ENCODE measurements at regions not wholly inside any gene's neighbourhood (a gene's known extent, or its start where the extent isn't known, plus 50 kb on each side); places are given as distances from the start of the nearest gene placed in this dataset.

- DNase-seq (ENCODE audit: low read depth) = no peak
These were observed 1908.1 kb upstream of the SEL1L start for GRCh38 chr14:83441801-83442200.

GRCh38 chr14:83455561-83455960, 1921.9 kb upstream of the SEL1L start:
- no peak for DNase-seq (ENCODE audit: low read depth)

- no peak for DNase-seq (ENCODE audit: low read depth)
These were observed 1927.9 kb upstream of the SEL1L start for GRCh38 chr14:83461521-83461920.

DNA sequence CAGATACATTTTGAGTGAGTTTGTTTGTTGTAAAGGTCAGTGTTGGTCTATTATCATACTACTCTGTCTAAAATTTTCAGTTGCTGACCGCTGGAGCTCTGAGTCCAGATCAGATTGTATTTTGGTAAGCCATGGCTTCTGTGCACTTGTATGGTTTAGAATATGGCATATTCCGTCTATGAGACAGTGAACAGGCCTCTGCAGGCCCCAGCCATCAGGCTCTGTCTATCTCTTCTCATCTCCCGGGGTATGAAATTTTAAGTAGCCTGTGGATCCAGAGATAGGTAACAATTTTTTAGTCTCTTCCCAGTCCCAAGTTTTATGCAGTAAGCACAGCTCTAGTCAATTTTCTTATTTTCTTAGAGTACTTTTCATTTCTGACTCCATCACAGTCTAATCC, 1929.1 kb upstream of the SEL1L start:
- DNase-seq (ENCODE audit: low read depth) = no peak

- DNase-seq (ENCODE audit: low read depth) = no peak
These were observed 1929.9 kb upstream of the SEL1L start for GRCh38 chr14:83463500-83464098.

DNA sequence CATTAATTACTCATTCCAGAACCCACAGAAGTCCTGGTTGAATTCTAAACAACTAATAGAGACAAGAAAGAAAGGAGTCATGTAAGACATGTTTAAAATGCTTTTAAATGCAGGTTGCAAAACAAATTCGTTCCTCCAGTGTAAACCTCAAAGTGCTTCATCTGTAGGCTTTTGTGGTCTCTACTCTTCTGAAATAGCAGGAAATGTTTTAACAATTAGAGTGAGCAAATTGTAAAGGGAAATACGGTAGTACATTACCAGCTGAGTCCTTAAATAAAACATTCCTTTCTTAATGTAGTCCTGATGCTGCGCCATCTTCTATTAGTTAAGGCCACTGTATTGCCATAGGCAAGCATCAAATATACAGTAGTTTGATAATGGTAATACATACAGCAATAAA, 1934.2 kb upstream of the SEL1L start:
- no peak for DNase-seq (ENCODE audit: low read depth)

- DNase-seq (ENCODE audit: low read depth) = no peak
These were observed 1936.8 kb upstream of the SEL1L start for GRCh38 chr14:83470466-83470865.

- DNase-seq (ENCODE audit: low read depth) = no peak
These were observed 1937.5 kb upstream of the SEL1L start for GRCh38 chr14:83470959-83471695.

GRCh38 chr14:83473416-83474235, 1940.0 kb upstream of the SEL1L start:
- DNase-seq (ENCODE audit: low read depth) = no peak

GRCh38 chr14:83478741-83479140, 1945.1 kb upstream of the SEL1L start:
- no peak for DNase-seq (ENCODE audit: low read depth)

DNA sequence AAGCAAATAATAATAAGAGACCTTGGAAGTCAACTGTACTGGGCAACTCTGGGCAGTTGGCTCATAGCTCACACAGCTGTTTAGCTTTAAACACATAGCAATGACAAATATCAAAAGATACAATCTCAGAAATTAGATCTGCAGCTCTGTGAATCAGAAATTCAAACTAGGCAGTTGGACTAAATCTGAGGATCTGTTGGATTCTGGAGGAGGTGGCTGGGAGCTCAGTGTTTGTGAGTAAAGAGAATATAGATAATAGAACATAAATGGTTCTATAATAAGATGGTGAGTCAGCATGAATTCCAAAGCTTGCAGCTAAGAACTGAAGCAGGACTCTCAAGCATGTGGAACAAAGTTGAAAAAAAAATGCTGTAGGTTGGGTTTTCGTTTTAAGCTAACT, 1949.4 kb upstream of the SEL1L start:
- no peak for DNase-seq (ENCODE audit: low read depth)

DNA sequence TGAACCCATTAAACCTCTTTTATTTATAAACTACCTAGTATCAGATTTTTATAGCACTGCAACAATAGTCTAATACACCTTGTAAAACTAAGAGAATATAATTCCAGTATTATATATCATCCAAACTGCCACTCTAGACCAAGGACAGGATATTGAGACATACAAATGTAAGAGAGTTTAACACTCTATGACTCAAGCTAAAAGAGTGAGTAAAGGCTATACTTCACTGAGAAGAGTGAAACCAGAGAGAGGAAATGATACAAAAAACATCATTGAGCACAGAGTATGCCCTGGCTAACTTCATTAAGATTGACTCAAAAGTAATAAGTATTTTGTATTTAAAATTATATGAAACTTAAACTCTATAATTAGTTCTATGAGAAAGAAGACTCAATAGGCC, 1951.9 kb upstream of the SEL1L start:
- no peak for DNase-seq (ENCODE audit: low read depth)

GRCh38 chr14:83491091-83491490, 1957.4 kb upstream of the SEL1L start:
- DNase-seq (ENCODE audit: low read depth) = no peak

DNA sequence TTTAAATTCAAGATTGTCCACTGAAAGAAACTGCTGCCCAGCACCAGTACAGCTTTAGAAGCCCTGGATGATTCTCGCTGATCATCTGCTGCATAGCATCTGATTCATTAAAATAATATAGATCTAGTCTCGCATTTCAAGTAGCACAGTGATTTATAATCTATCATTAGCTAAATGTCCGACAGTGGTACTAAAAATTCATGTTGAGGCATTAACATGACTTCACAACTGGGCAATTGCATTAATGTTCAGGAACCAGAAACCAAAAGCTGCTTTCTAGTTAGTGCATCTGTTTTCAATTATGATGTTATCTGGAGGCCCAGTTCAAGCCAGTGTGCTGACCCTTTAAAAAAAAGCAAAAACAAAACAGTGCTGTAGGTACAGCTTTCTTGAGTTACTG, 1987.2 kb upstream of the SEL1L start:
- DNase-seq (ENCODE audit: low read depth) = no peak

GRCh38 chr14:83529531-83529930, 1995.9 kb upstream of the SEL1L start:
- no peak for DNase-seq (ENCODE audit: low read depth)

GRCh38 chr14:83533734-83534133, 1996.2 kb upstream of the FLRT2 start:
- DNase-seq (ENCODE audit: low read depth) = no peak

- no peak for DNase-seq (ENCODE audit: low read depth)
These were observed 1994.9 kb upstream of the FLRT2 start for GRCh38 chr14:83534995-83535394.

- no peak for DNase-seq (ENCODE audit: low read depth)
These were observed 1994.5 kb upstream of the FLRT2 start for GRCh38 chr14:83535444-83535843.

GRCh38 chr14:83541147-83541546, 1988.8 kb upstream of the FLRT2 start:
- DNase-seq (ENCODE audit: low read depth) = no peak

- DNase-seq (ENCODE audit: low read depth) = no peak
These were observed 1981.7 kb upstream of the FLRT2 start for GRCh38 chr14:83548061-83548839.

DNA sequence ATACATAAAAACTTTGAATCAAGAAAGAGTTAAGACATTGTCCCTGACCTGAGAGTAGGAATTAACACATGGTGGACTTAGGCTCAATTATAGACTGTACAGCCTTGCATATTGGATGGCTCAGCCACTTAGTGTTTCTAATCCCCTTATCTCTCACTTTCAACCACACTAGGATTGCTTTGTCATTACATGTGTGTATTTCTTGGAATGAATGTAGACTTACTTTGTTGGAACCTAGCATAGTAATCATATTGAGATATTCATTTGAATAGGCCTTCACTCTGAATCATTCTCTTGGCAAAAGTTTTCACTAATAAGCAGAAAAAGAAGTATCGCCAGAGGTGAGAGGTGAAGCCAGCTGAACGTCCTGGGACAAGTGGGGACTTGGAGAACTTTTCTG, 1973.9 kb upstream of the FLRT2 start:
- DNase-seq (ENCODE audit: low read depth) = no peak

DNA sequence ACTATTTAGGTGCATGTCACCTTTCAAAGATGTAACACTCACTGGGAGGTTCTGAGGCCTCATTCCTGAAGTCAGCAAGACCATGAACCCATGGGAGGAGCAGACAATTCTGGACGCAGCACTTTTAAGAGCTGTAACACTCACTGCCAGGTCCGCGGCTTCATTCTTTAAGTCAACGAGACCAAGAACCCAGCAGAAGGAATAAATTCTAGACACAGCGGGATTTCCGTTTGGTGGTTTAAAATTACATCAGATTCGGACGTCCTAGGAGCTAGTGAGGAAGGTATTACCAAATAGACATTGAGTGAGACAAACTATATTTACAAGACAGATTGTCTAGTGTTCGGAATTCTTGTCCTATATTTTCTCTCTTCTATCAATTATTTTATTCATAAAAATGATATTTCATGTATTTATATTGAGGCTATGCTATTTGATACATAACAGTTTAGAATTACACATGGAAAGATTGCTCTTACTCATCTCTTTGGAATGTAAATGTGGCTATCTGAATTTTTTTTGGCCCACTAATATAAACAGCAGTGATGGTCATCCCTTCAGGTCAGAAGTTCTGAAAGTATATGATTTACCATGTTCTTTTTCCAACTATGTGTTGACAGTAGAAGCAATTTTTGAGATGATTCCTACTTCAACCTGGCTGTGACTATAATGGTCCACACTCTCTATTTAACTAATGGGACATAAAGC, 1973.0 kb upstream of the FLRT2 start:
- DNase-seq (ENCODE audit: low read depth) = no peak
